HUDEP-2 (cell line): ENCODE measurements at regions not wholly inside any gene's neighbourhood (a gene's known extent, or its start where the extent isn't known, plus 50 kb on each side); places are given as distances from the start of the nearest gene placed in this dataset.

Source experiments
- DNase-seq, 76 experiments: peaks; one replicate each; lab custom pipeline; 2025; ENCODE audit not compliant: unreplicated experiment in 76 of 76; lab: John Stamatoyannopoulos, UW

- DNase-seq, result no peak
These were observed 235.1 kb upstream of the SPOCK3 start for GRCh38 chr4:167469436-167469835.

- DNase-seq, result no peak
These were observed 241.7 kb upstream of the SPOCK3 start for GRCh38 chr4:167475951-167476350.

- no peak for DNase-seq
These were observed 257.7 kb upstream of the SPOCK3 start for GRCh38 chr4:167492007-167492406.

- DNase-seq, result no peak
These were observed 275.3 kb upstream of the SPOCK3 start for GRCh38 chr4:167509551-167509950.

GRCh38 chr4:167524091-167524490 is 289.8 kb upstream of the SPOCK3 start:
- no peak for DNase-seq

DNA sequence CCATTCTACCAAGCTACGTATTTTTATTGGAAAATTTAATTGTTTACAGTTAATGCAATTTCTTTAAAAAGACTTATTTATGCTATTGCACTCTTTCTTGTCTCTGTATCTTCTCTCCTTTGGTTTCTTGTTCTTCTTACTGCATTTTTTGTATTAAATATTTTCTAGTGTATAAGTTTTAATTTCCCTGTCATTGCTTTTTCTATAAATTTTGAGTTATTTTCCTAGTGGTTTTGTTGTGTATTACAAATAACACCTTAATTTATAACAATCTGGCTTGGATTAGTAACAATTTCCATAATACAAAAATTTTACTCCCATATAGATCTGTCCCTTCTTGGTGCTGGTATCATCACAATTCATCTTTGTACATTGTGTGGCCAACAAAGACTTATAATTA is 303.5 kb upstream of the SPOCK3 start:
- DNase-seq, result no peak

GRCh38 chr4:167541286-167541685 is 307.0 kb upstream of the SPOCK3 start:
- DNase-seq, result no peak

DNA sequence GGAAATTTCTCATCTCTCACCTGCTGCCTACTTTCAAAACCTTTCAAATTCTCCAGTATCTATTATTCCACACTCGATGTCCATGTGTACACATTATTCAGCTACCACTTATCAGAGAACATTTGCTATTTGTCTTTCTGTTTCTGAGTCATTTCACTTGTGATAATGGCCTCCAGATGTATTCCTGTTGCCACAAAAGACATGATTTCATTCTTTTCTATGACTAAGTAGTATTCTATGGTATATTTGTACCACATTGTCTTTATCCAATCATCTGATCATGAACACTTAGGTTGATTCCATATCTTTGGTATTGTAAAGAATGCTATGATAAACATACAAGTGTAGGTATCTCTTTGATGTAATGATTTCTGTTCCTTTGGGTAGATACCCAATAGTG is 310.1 kb upstream of the SPOCK3 start:
- no peak for DNase-seq

DNA sequence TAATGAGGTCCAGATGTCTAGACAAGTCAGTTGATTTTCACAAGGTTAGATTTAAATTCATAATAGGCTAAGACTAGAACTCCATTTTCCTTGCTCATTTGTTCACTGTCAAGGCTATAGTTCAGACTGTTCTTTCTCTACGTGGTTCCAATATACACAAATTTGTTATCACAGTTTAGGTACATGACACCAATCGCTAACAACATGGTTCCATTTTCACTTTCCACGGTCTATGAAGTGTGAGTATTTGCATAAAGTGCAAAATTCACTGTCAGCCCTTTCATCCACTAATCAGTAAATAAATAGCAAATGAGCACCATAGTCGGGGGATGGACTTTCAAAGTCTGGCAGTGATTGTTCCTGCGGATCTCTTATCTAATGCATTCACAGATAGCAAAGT is 315.7 kb upstream of the SPOCK3 start:
- no peak for DNase-seq

GRCh38 chr4:167555338-167556022 is 321.2 kb upstream of the SPOCK3 start:
- no peak for DNase-seq

DNA sequence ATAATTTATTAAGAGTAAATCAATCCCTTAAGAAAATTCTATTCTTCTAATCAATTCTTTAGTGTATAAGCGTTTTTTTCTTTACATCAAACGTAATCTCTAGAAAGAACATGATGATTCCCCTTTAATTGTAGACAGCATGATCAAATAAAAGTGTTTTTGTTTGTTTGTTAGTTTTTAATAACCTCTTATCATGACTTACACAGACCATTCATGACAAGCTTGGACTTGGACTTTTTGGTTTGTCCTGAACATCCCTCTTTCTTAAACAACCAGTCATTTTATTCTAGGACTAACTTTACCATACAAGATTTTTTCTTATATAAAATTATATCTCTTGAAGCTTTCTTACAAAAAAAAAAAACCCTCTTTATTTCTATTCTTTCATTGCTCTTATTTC is 344.6 kb upstream of the SPOCK3 start:
- DNase-seq, result no peak

DNA sequence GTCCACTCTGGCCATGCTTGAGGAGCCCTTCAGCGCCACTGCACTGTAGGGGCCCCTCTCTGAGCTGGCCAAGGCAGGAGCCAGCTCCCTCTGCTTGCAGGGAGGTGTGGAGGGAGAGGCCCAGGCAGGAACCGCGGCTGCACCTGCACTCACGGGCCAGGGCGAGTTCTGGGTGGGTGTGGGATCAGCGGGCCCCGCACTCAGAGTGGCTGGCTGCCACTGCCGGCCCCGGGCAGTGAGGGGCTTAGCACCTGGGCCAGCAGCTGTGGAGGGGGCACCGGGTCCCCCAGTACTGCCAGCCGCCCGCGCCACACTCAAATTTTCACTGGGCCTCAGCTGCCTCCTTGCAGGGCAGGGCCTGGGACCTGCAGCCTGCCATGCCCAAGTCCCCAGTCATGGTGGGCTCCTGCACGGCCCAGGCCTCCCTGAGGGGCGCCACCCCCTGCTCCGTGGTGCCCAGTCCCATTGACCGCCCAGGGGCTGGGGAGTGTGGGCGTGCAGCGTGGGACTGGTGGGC is 347.2 kb upstream of the SPOCK3 start:
- DNase-seq, result no peak

GRCh38 chr4:167587361-167587760 is 353.1 kb upstream of the SPOCK3 start:
- no peak for DNase-seq

DNA sequence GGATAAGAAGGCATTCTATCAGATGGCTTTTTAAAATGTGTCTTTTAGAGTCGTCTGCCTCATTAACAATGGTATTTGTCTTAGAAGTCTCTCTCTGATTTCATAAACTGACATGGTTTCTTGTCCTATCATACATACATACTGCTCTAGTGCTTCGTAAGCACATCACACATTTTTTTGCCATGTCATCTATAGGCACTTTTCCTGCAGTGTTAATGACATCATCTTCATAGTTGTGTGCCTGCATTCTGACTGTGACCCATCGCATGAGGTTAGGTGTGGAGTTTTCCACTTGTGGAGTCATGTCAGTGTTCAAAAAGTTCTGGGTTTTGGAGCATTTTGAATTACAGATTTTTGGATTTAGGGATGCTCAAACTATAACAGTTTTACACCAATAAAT is 361.6 kb upstream of the SPOCK3 start:
- no peak for DNase-seq

DNA sequence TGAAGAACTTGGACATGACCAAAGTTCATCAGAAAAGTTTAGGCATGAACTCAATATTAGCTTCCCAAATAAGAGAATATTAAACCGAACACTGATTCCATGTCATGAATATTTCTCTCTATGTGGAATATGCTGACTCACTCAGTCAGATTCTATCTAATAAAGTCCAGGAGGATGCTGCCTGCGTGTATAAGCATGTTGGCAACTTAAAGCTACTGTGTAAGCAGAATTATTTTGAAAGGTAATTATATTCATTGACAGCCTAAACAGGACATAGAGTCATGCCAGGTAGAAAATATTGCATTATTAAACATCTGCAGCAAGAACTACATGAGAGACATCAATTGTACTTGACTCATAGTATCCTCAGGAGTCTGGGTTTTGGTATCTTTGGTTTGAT is 367.9 kb upstream of the SPOCK3 start:
- DNase-seq, result no peak

DNA sequence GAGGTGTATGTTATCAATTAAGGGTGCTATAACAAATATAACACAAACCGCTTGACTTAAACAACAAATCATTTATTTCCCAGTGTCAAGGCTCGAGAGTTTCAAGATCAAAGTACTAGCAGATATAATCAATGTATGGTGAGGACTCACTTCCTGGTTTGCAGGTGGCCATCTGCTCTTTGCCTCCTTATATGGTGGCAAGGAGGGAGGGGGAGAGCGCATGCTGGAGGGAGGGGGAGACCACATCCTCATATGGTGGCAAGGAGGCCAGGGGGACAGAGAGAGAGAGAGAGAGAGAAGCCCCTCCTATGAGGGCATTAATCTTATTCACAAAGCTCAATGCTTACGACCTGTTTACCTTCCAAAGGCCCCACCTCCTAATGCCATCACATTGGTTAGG is 372.3 kb upstream of the SPOCK3 start:
- DNase-seq, result no peak

DNA sequence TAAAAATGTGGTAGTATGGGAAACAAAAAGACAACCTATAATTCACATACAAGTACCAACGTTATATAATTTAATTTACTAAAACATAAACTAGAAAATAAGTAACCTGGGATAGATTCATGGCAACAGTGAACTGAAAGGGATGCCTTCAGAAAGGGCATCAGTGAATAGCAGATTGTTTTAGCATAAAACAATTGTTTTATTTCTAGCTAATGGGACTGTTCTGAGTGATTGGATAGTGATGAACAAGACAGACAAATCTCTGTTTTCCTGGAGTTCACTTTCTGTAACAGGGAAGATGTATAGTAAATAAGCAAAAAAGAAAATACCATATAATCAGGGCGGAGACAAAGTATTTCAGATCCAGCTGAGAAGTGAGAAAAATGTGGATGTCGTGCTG is 379.1 kb upstream of the SPOCK3 start:
- no peak for DNase-seq

GRCh38 chr4:167614866-167615265 is 380.6 kb upstream of the SPOCK3 start:
- no peak for DNase-seq

DNA sequence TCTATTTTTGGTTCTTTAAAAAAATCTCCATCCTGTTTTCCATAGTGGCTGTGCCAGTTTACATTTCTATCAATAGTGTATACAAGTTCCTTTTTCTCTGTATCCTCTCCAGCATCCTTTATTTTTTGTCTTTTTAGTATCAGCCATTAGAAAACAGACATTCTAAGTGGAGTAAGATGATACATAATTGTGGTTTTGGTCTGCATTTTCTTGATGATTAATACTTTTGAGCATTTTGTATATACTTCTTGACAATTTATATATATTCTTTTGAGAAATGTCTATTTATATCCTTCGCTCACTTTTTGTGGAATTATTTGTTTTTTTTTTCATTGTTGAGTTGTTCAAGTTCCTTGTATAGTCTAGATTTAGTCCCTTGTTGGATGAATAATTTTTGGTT is 382.2 kb upstream of the SPOCK3 start:
- no peak for DNase-seq

DNA sequence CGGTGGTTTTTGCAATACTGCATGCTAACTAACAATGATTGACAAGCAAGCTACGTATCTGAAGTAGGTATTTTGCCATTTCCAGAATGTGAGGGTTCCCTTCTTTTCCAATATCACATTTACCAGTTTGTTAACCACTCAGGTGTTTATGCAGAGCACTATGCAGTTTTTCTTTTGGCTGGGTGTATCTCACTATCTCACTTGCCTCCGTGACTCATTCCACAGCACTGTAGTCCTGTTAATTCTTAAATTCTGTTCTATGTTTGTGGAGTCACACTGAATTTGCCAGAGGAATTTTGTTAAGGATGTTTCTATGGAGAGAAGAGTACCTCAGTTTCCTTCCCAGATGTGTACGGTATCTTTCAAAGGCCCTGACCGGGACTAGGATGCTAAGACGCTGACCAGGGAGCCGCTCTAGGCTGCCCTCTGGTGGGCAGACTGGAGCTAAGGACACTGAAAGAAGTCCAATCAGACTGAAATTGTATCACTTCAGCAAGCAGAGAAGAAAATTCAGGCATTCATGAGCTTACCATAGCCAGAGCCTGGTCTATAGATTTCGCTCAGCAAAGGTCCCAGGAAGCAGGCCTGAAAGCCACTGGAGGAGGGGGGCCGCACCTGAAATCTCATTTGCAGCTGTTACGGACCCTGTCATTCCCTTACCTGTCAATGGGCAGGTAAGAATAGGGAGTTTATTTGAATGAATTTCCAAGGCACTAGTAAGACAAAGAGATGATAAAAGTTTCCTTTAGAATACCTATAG is 388.4 kb upstream of the SPOCK3 start:
- peak in 44 of 76 experiments; percentile 0 to 46 (median 10) for DNase-seq

DNA sequence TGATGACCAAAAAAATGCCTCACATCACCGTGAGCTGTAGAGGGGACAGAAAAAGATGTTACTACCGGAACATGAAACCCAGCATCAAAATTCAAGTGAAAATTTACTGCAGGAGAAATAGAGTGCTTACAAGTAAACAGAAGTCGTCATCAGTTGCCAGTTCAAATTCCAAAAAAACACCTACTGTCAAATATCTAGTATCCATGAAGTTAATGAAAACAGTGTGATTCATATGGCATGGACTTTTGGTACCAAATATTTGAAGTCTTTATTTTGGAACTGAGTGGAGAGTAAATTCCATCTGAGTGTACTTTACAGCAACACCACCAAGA is 388.9 kb upstream of the SPOCK3 start:
- no peak for DNase-seq

- no peak for DNase-seq
These were observed 395.0 kb upstream of the SPOCK3 start for GRCh38 chr4:167629272-167629671.
